ENCODE measurements at regions not wholly inside any gene's neighbourhood (a gene's known extent, or its start where the extent isn't known, plus 50 kb on each side); places are given as distances from the start of the nearest gene placed in this dataset.

GRCh38 chr5:112525217-112525616 lies 106.1 kb upstream of the EPB41L4A start:
- Mint-ChIP-seq H3K4me3 (ENCODE audit: unreplicated experiment) (no peak overlapping the region), H3K36me3 (ENCODE audit: low read depth) (no peaks in the 10 kb centered on the region), H3K4me1 (ENCODE audit: low read depth) (no peaks in the 10 kb centered on the region), H3K27ac (ENCODE audit: unreplicated experiment) (no peak overlapping the region), H3K9me3 (ENCODE audit: low read depth) (no peaks in the 10 kb centered on the region), H3K27me3 (ENCODE audit: low read depth) (peaks cover 18% of the 10 kb centered on the region)
- TF ChIP-seq, protein P1, sequence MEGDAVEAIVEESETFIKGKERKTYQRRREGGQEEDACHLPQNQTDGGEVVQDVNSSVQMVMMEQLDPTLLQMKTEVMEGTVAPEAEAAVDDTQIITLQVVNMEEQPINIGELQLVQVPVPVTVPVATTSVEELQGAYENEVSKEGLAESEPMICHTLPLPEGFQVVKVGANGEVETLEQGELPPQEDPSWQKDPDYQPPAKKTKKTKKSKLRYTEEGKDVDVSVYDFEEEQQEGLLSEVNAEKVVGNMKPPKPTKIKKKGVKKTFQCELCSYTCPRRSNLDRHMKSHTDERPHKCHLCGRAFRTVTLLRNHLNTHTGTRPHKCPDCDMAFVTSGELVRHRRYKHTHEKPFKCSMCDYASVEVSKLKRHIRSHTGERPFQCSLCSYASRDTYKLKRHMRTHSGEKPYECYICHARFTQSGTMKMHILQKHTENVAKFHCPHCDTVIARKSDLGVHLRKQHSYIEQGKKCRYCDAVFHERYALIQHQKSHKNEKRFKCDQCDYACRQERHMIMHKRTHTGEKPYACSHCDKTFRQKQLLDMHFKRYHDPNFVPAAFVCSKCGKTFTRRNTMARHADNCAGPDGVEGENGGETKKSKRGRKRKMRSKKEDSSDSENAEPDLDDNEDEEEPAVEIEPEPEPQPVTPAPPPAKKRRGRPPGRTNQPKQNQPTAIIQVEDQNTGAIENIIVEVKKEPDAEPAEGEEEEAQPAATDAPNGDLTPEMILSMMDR (IDR thresholded peaks at IDR 0.05), result no peak
- DNase-seq (ENCODE audit: low spot score), result no peak

- Mint-ChIP-seq H3K27me3 (ENCODE audit: low read depth) (no peaks in the 10 kb centered on the region), H3K4me3 (ENCODE audit: unreplicated experiment) (no peak overlapping the region), H3K9me3 (ENCODE audit: low read depth) (no peaks in the 10 kb centered on the region), H3K4me1 (ENCODE audit: low read depth) (no peaks in the 10 kb centered on the region), H3K27ac (ENCODE audit: unreplicated experiment) (no peak overlapping the region), H3K36me3 (ENCODE audit: low read depth) (no peaks in the 10 kb centered on the region)
- TF ChIP-seq, protein P1 (IDR thresholded peaks at IDR 0.05), result no peak
- no peak for DNase-seq (ENCODE audit: low spot score)
These were observed 109.9 kb upstream of the EPB41L4A start for GRCh38 chr5:112528928-112529327.

DNA sequence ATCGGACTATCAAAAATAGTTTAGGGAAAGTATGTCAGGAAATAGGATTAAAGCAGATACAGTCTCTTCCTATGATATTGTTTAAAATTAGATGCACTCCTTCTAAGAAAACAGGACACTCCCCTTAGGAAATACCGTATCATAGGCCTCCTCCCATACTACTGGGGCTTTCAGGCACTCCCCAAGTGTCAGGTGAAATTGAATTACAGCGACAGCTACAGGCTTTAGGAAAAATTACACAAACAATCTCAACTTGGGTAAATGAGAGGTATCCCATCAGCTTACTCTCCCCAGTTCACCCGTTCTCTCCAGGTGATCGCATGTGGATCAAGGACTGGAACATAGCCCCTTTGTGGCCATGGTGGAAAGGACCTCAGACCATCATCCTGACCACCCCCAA lies 110.4 kb upstream of the EPB41L4A start:
- Mint-ChIP-seq H3K4me1 (ENCODE audit: low read depth) (no peaks in the 10 kb centered on the region), H3K27me3 (ENCODE audit: low read depth) (no peaks in the 10 kb centered on the region)

DNA sequence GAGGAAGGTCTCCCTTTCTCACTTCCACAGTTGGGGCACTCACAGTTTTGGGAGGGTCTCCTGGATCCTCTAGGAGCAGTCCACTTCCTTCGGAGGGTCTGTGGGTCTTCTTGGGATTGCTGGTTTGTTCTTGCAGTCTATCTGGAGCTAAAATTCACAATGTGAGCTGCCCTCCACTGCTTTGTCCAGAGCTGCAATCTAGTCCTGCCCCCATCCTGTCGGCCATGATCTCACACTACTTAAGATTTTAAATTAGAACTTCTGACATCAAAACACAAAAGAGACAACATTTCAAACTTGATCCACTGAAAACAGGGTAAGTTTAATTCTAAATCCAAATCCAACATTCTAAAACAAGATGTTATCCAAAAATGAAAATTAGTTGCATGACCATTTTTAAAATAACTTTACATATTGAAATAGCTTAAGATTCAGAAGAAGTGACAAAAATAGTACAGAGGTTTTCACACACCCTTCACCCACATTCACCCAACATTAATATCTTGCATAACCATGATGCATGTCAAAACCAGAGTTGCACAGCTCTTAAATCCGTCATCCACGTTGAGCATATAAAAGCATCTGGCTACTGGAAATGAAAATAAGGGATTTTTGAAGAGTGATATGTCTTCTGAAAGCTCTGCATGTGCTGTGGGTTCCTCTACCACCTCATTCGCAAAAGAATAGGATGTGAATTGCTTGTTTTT lies 113.7 kb upstream of the EPB41L4A start:
- Mint-ChIP-seq H3K4me3 (ENCODE audit: unreplicated experiment) (no peak overlapping the region), H3K9me3 (ENCODE audit: low read depth) (no peaks in the 10 kb centered on the region), H3K36me3 (ENCODE audit: low read depth) (no peaks in the 10 kb centered on the region), H3K4me1 (ENCODE audit: low read depth) (no peaks in the 10 kb centered on the region), H3K27me3 (ENCODE audit: low read depth) (no peaks in the 10 kb centered on the region), H3K27ac (ENCODE audit: unreplicated experiment) (no peak overlapping the region)
- TF ChIP-seq, protein P1 (IDR thresholded peaks at IDR 0.05), result no peak
- DNase-seq (ENCODE audit: low spot score), result no peak

More for the DNA sequence above, 110.4 kb upstream of the EPB41L4A start:
- Mint-ChIP-seq H3K36me3 (ENCODE audit: low read depth) (no peaks in the 10 kb centered on the region), H3K27ac (ENCODE audit: unreplicated experiment) (no peak overlapping the region), H3K9me3 (ENCODE audit: low read depth) (no peaks in the 10 kb centered on the region), H3K4me3 (ENCODE audit: unreplicated experiment) (no peak overlapping the region)
- TF ChIP-seq, protein P1 (IDR thresholded peaks at IDR 0.05), result peak; percentile 62
- DNase-seq (ENCODE audit: low spot score), result no peak

- no peak overlapping the region for H3K4me3 Mint-ChIP-seq (ENCODE audit: unreplicated experiment)
- H3K4me1 Mint-ChIP-seq (ENCODE audit: low read depth), result no peaks in the 10 kb centered on the region
- no peak overlapping the region for H3K27ac Mint-ChIP-seq (ENCODE audit: unreplicated experiment)
- H3K36me3 Mint-ChIP-seq (ENCODE audit: low read depth), result no peaks in the 10 kb centered on the region
- no peak for DNase-seq (ENCODE audit: low spot score)
- no peaks in the 10 kb centered on the region for H3K27me3 Mint-ChIP-seq (ENCODE audit: low read depth)
- TF ChIP-seq, protein P1 (IDR thresholded peaks at IDR 0.05), result no peak
- no peaks in the 10 kb centered on the region for H3K9me3 Mint-ChIP-seq (ENCODE audit: low read depth)
These were observed 114.3 kb upstream of the EPB41L4A start for GRCh38 chr5:112533362-112533761.
